Fibroblast of pulmonary artery (primary cell): ENCODE measurements at regions not wholly inside any gene's neighbourhood (a gene's known extent, or its start where the extent isn't known, plus 50 kb on each side); places are given as distances from the start of the nearest gene placed in this dataset.

ENCODE experiments used
- DNase-seq: peaks from one replicate; pipeline ENCODE4 v3.0.0-alpha.2; 2010; ENCODE audit warnings: low read depth
- H3K4me3 ChIP-seq: replicated peaks from 2 replicates; pipeline ENCODE4 v1.5.1; 2011; ENCODE audit warnings: low read depth, mild to moderate bottlenecking, control low read depth, low read length, moderate library complexity
- TF ChIP-seq, protein P1 (sequence below): IDR thresholded peaks from 2 replicates; pipeline ENCODE4 v1.5.1; 2011; ENCODE audit warnings: mild to moderate bottlenecking, control low read depth, low read length, inconsistent platforms; ENCODE audit errors: missing control alignments

DNA sequence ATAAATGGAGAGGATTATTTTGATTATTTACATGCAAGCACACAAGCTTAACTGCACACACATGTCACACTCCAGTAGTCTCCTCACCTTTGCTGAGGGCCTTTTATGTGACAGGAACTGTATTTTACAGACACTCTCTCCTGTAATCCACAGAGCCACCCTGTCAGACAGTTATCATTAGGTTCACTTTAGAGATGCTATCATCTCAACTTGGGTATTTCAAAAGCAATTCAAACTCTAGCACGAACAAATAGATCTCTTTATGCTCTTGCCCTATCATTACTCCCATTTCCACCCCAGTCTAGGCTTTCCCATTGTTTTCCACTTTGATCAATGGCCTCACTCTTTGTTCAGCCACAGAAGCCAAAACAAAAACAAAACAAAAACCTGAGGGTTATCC, 281.2 kb upstream of the EPHA4 start:
- no peak for DNase-seq
- no peak overlapping the region for H3K4me3 ChIP-seq
- TF ChIP-seq, protein P1, sequence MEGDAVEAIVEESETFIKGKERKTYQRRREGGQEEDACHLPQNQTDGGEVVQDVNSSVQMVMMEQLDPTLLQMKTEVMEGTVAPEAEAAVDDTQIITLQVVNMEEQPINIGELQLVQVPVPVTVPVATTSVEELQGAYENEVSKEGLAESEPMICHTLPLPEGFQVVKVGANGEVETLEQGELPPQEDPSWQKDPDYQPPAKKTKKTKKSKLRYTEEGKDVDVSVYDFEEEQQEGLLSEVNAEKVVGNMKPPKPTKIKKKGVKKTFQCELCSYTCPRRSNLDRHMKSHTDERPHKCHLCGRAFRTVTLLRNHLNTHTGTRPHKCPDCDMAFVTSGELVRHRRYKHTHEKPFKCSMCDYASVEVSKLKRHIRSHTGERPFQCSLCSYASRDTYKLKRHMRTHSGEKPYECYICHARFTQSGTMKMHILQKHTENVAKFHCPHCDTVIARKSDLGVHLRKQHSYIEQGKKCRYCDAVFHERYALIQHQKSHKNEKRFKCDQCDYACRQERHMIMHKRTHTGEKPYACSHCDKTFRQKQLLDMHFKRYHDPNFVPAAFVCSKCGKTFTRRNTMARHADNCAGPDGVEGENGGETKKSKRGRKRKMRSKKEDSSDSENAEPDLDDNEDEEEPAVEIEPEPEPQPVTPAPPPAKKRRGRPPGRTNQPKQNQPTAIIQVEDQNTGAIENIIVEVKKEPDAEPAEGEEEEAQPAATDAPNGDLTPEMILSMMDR, result no peak

DNA sequence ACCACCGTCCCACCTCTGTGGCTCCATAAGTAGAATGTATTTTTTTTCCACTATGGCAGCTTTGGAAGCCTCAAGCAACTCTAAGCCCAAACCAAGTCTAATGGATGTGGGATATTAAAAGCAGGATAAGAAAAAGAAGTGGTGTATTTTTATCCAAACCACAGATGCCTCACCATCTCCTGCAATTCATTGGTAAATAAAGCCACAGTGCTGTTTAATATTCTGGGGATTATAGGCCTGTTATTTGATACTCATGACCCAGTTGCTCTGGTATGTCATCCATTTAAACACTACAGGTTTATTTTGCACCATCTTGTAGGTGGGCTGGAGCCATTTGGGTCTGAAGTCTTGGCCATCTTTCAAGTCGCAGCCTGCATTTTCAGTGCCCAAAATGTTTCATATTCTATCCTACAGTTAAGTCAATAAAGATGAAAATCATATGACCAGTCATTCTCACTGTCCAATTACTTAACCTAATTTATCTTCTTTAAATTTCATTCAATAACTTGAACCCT, 279.5 kb upstream of the EPHA4 start:
- TF ChIP-seq, protein P1, result no peak
- no peak for DNase-seq
- no peak overlapping the region for H3K4me3 ChIP-seq

DNA sequence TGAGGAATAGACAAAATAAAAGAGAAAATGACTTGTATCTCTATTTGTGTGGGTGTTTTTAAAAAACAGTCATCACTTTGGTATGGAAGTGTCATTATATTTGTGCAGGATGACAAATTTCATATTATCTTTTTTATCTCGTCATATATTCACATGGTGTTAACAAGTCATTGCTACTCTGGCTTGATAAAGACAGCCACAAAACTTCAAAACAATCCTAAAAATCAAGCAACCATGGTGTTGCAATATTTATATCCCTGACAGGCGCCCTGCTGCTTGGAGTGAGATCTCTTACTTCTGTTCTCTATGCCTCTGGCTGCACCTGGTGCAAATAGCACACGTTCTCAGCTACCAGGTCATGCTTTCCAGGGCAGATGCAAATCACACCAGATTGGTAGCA, 278.0 kb upstream of the EPHA4 start:
- no peak for DNase-seq
- no peak overlapping the region for H3K4me3 ChIP-seq
- TF ChIP-seq, protein P1, result no peak

DNA sequence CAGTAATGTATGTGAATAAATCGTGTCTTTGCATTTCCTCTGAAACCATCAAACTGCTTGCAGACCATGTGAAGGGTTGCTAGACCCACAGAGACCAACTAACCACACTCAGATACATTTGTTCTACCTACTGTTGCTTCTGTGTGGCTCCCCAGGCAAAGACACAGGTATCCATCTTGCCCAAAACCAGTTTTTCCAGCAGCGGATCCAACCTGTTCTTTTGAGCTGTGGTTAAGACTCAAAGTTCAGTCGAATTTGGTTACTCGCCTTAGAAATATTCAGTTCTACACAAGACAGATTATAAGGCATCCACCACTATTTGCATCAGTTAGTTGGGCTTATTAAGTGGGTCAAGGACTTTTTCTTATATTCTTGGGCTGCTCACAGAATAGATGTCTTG, 276.2 kb upstream of the EPHA4 start:
- TF ChIP-seq, protein P1, result no peak
- no peak for DNase-seq
- H3K4me3 ChIP-seq, result no peak overlapping the region

DNA sequence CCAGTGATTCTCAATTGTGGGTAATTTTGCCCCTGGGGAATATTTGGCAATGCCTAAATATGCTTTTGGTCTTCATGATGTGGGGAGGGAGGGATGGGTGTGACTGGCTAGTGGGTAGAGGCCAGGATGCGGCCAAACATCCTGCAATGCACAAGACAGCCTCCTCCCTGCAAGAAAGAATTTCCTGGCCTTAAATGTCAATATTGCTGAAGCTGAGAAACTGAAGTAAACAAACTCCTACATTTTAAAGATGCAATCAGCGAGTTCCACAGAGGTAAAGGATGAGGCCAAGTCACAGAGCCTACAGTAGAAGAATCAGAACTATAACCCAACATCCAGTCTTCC, 272.9 kb upstream of the EPHA4 start:
- TF ChIP-seq, protein P1, result no peak
- DNase-seq, result no peak
- no peak overlapping the region for H3K4me3 ChIP-seq

DNA sequence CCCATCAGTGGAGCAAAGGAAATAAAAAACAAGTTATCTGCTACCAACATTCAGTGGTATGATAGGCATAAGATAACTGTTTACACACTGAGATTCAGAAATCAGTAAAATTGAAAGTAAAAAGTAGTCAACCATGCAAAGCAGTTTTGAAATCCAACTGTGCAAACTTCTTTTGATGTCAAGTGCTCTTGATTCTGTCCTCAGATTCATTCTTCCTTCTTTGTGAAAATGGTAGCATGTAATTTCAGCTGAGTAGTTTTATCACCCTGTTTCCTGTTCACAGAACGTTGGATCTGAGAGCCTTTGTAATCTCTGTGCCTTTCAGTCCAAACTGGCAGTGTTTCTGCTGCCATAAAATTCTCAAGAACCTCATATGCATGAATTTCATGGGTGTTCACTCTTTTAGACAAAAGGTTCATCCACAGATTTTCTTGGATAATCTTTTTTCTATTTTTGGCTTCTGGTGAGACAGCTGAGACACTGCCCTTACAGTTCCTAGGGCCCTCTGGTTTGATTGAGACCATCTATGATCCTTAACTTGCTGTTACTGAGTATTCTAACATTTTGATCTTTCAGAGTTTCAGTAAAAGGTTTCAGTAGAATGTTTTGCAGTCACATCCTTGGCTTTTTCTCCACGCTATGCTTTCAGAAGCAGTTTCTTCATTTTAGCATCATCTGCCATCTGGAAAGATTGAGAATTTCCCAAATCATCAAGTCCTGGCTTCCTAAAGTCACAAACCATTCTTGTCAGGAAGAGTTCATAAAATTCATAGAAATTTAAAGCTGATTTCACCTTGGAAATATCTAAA, 272.3 kb upstream of the EPHA4 start:
- TF ChIP-seq, protein P1, result no peak
- H3K4me3 ChIP-seq, result no peak overlapping the region
- no peak for DNase-seq

DNA sequence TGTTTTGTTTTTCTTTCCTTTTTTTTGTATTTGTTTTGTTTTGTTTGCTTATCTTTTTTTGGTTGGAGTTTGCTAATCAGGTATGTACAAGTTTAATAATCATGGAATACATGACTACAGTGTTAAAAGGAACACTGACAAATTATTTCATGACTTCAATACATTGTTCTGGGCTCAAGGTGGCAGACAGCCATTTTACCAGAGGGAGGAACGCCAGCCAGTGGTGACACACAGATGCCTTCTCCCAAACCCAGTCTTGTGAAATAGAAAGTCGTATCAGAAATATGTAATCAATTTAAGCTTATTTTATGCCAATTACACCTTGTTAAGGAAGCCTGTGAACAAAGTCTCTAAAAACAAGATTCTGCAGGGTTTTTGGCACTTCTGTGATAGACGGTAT, 264.0 kb upstream of the EPHA4 start:
- TF ChIP-seq, protein P1, result no peak
- DNase-seq, result no peak
- H3K4me3 ChIP-seq, result no peak overlapping the region
